ENCODE measurements at regions not wholly inside any gene's neighbourhood (a gene's known extent, or its start where the extent isn't known, plus 50 kb on each side); places are given as distances from the start of the nearest gene placed in this dataset.

DNA sequence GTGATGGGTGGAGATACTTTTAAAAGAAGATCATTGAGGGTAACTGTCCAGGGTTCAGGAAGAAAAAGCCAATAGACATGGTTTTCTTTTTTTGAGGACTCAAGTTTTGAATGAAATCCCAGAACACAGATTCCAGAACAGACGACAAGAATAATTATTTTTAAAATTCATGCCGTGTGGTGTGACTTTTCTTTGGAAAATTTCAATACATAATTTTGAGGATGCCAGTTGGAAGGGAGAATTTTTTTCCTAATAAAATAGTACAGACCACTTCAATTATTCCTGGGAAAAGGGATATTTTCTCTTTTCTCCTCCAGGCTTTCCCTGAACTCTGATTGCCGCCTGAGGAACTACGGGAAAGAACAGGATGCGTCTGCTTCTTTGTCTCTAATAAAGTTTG is 951.4 kb downstream of the KCNMA1 start:
- TF ChIP-seq RXRA (IDR thresholded peaks at IDR 0.05; ENCODE audit: insufficient read depth, low read depth, low read length) (no peak), SP2 (IDR thresholded peaks at IDR 0.05; ENCODE audit: low read length) (no peak), MAFK (IDR thresholded peaks at IDR 0.05; ENCODE audit: low read depth, low read length) (no peak), HDAC6 (IDR thresholded peaks at IDR 0.05; ENCODE audit: low read depth, low read length) (no peak), KDM4A (IDR thresholded peaks at IDR 0.05; ENCODE audit: low read depth, low read length, severe bottlenecking) (no peak), CHD1 (IDR thresholded peaks at IDR 0.05; ENCODE audit: low read depth, low read length) (no peak), SRF (IDR thresholded peaks at IDR 0.05; ENCODE audit: low read depth, low read length) (no peak)
- TF ChIP-seq, protein P1, sequence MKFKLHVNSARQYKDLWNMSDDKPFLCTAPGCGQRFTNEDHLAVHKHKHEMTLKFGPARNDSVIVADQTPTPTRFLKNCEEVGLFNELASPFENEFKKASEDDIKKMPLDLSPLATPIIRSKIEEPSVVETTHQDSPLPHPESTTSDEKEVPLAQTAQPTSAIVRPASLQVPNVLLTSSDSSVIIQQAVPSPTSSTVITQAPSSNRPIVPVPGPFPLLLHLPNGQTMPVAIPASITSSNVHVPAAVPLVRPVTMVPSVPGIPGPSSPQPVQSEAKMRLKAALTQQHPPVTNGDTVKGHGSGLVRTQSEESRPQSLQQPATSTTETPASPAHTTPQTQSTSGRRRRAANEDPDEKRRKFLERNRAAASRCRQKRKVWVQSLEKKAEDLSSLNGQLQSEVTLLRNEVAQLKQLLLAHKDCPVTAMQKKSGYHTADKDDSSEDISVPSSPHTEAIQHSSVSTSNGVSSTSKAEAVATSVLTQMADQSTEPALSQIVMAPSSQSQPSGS (IDR thresholded peaks at IDR 0.05; ENCODE audit: low read length): no peak
- POLR2A ChIA-PET (ENCODE audit: partially characterized antibody): no interaction called here
- no peaks in the 10 kb centered on the region for H4K20me1 ChIP-seq (replicated peaks in 1 of 2; ENCODE audit: control insufficient read depth in 1 of 2, insufficient read depth in 2 of 2, low read length in 2 of 2)

More for the DNA sequence above, 951.4 kb downstream of the KCNMA1 start:
- no peak overlapping the region for H3K4me2 ChIP-seq (ENCODE audit: insufficient read depth in 1 of 2, low read depth in 2 of 2, low read length in 2 of 2)
- WGBS, 2 experiments (ENCODE audit: extremely low coverage in 1 of 2, insufficient coverage in 1 of 2, insufficient read length in 1 of 2, insufficient replicate concordance in 2 of 2, low coverage in 1 of 2, low lambda C conversion rate in 2 of 2, missing lambda C conversion rate in 1 of 2): 82% methylated on average over 5 of the region's 5 CpGs; no CpG with 5 or more reads in 1 of the 2 experiments
- no peak overlapping the region for H3K56ac ChIP-seq (replicated peaks; ENCODE audit: insufficient read length, low read depth, low read length)
- no peak overlapping the region for H2BK120ac ChIP-seq (replicated peaks; ENCODE audit: low read depth, low read length)
- FAIRE-seq (no peak), DNase-seq (ENCODE audit: low read depth in 1 of 2, low spot score in 2 of 2) (no peak)
- no peak overlapping the region for H3K9ac ChIP-seq (replicated peaks in 1 of 4; ENCODE audit: extremely low read depth in 1 of 4, low read depth in 3 of 4, low read length in 3 of 4)
- H3K23ac ChIP-seq (ENCODE audit: insufficient read length): no peak overlapping the region
- no peaks in the 10 kb centered on the region for H3K27me3 ChIP-seq (replicated peaks in 1 of 4; ENCODE audit: control insufficient read depth in 3 of 4, extremely low read depth in 1 of 4, insufficient read depth in 3 of 4, low read length in 3 of 4)
- H3K14ac ChIP-seq (ENCODE audit: insufficient read length): no peak overlapping the region
- no peak overlapping the region for H2BK12ac ChIP-seq (ENCODE audit: low read depth, low read length)
- no peaks in the 10 kb centered on the region for H3K4me1 ChIP-seq (replicated peaks in 1 of 4; ENCODE audit: control insufficient read depth in 3 of 4, insufficient read depth in 4 of 4, low read length in 3 of 4)
- H2BK15ac ChIP-seq (ENCODE audit: low read length): no peak overlapping the region
- no peak overlapping the region for H4K5ac ChIP-seq (ENCODE audit: insufficient read length, low read depth, low read length)
- peaks cover 2 to 5% of the 10 kb centered on the region in 2 experiments; a peak in 1 of 4 replicates for H3K9me3 ChIP-seq (ENCODE audit: insufficient read depth in 2 of 2, low read depth in 1 of 2, low read length in 1 of 2)
- no peak overlapping the region for H3K18ac ChIP-seq (ENCODE audit: extremely low read depth, low read length)
- H2BK20ac ChIP-seq (ENCODE audit: low read length): no peak overlapping the region
- CTCF ChIA-PET (ENCODE audit: partially characterized antibody): interaction anchor here (1.0 kb wide), 1 partner anchor 11 kb away, joined by 4 read pairs; no protein-coding TSS in a partner anchor
- H3K4ac ChIP-seq (replicated peaks; ENCODE audit: insufficient read length, low read depth, low read length): no peak overlapping the region
- H2AFZ ChIP-seq (ENCODE audit: low read length): no peak overlapping the region
- no peaks in the 10 kb centered on the region for H3K79me1 ChIP-seq (ENCODE audit: low read depth, low read length)
- no peaks in the 10 kb centered on the region for H3K23me2 ChIP-seq (ENCODE audit: low read depth, low read length)
- no peaks in the 10 kb centered on the region; a peak in 1 of 8 replicates for H3K36me3 ChIP-seq (ENCODE audit: control insufficient read depth in 2 of 4, insufficient read depth in 4 of 4, low read length in 3 of 4)
- H3K27ac ChIP-seq (ENCODE audit: low read depth, low read length): no peak overlapping the region
- peaks cover 0 to 4% of the 10 kb centered on the region in 2 experiments; a peak in 1 of 4 replicates for H3K79me2 ChIP-seq (ENCODE audit: control insufficient read depth in 1 of 2, insufficient read depth in 2 of 2, low read length in 2 of 2)
- no peak overlapping the region for H2BK5ac ChIP-seq (ENCODE audit: low read depth, low read length)
- no peak overlapping the region for H4K8ac ChIP-seq (ENCODE audit: extremely low read depth, insufficient read depth, low read length)
- H3K4me3 ChIP-seq (ENCODE audit: extremely low read depth in 1 of 4, insufficient read depth in 2 of 4, low read depth in 3 of 4, low read length in 4 of 4): no peak overlapping the region
- H4K91ac ChIP-seq (replicated peaks; ENCODE audit: insufficient read length, low read length): no peak overlapping the region
- H2AK5ac ChIP-seq (ENCODE audit: low read depth, low read length): no peak overlapping the region
